ENCODE measurements at regions not wholly inside any gene's neighbourhood (a gene's known extent, or its start where the extent isn't known, plus 50 kb on each side); places are given as distances from the start of the nearest gene placed in this dataset.
"Not testable (repeated sequence)": the region's sequence is repeated elsewhere in the genome, so short reads cannot be mapped to it uniquely, and the experiment has no call there.

DNA sequence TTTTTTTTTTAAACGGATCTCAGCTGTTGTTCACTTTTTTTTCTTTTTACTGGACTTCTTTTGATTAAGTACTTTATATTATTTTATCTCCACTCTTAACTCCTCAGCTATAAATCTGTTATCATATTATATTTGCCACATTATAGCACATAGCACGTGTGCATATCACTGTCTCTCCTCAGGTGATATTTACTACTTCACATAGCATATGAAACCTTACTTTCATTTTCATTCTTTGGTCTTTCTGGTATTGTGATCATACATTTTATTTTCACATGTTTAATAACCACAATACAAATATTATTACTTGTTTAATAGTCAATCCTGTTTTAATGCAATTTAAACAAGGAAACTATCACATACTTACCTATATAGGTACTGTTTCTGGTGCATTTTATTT lies 993.1 kb upstream of the TMEFF2 start:
- no peak overlapping the region for H3K27ac ChIP-seq (ENCODE audit: low read length)
- no peaks in the 10 kb centered on the region for H4K20me1 ChIP-seq (ENCODE audit: insufficient read depth, low read length)
- no peaks in the 10 kb centered on the region for H3K9me3 ChIP-seq (ENCODE audit: insufficient read depth, low read length)
- peak overlapping the region; percentile 69 for H3K4me3 ChIP-seq (ENCODE audit: low read length)
- peak overlapping the region; percentile 48 for H2AFZ ChIP-seq (ENCODE audit: low read depth, low read length)
- no peaks in the 10 kb centered on the region for H3K4me1 ChIP-seq (ENCODE audit: low read length)
- H3K4me2 ChIP-seq (ENCODE audit: low read length), result peak overlapping the region; percentile 78
- H3K36me3 ChIP-seq (replicated peaks; ENCODE audit: low read depth, low read length), result no peaks in the 10 kb centered on the region
- no peaks in the 10 kb centered on the region for H3K27me3 ChIP-seq (ENCODE audit: low read depth, low read length)
- peak overlapping the region; percentile 26 for H3K9ac ChIP-seq (ENCODE audit: low read length)
- H3K79me2 ChIP-seq (ENCODE audit: low read length), result no peaks in the 10 kb centered on the region
- TF ChIP-seq, protein P1, sequence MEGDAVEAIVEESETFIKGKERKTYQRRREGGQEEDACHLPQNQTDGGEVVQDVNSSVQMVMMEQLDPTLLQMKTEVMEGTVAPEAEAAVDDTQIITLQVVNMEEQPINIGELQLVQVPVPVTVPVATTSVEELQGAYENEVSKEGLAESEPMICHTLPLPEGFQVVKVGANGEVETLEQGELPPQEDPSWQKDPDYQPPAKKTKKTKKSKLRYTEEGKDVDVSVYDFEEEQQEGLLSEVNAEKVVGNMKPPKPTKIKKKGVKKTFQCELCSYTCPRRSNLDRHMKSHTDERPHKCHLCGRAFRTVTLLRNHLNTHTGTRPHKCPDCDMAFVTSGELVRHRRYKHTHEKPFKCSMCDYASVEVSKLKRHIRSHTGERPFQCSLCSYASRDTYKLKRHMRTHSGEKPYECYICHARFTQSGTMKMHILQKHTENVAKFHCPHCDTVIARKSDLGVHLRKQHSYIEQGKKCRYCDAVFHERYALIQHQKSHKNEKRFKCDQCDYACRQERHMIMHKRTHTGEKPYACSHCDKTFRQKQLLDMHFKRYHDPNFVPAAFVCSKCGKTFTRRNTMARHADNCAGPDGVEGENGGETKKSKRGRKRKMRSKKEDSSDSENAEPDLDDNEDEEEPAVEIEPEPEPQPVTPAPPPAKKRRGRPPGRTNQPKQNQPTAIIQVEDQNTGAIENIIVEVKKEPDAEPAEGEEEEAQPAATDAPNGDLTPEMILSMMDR (IDR thresholded peaks at IDR 0.05; ENCODE audit: low read depth, low read length), result no peak
- no peak for TF ChIP-seq EZH2phosphoT487 (IDR thresholded peaks at IDR 0.05; ENCODE audit: low read depth)

- H2AFZ ChIP-seq (ENCODE audit: low read depth, low read length); H3K27ac ChIP-seq (ENCODE audit: low read length); H3K9me3 ChIP-seq (ENCODE audit: insufficient read depth, low read length); H4K20me1 ChIP-seq (ENCODE audit: insufficient read depth, low read length); H3K79me2 ChIP-seq (ENCODE audit: low read length); H3K36me3 ChIP-seq (replicated peaks; ENCODE audit: low read depth, low read length); H3K4me3 ChIP-seq (ENCODE audit: low read length); H3K4me2 ChIP-seq (ENCODE audit: low read length); H3K9ac ChIP-seq (ENCODE audit: low read length); H3K27me3 ChIP-seq (ENCODE audit: low read depth, low read length); H3K4me1 ChIP-seq (ENCODE audit: low read length): not testable (repeated sequence)
Observed at GRCh38 chr2:193170981-193171380, 976.2 kb upstream of the TMEFF2 start.

DNA sequence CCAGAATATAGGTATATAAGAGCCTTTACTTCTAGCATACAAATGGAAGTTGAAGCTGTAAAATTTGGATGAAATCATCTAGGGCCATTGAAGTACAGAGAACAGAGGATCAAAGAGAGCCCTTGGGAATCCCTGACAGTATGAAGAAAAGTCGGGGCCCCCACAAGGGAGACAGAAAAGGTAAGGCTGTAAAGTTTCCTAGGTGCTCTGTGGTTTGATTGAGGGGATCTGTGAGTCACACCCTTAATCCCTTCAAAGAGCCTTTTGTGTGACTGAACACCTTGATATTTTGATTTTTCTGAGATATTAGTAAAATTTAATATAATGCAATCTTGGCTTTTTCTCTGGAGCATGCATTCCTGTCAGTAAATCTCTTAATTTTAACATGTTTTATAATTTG lies 961.7 kb upstream of the TMEFF2 start:
- no peaks in the 10 kb centered on the region for H3K27me3 ChIP-seq (ENCODE audit: low read depth, low read length)
- no peak overlapping the region for H3K4me3 ChIP-seq (ENCODE audit: low read length)
- no peaks in the 10 kb centered on the region for H3K9me3 ChIP-seq (ENCODE audit: insufficient read depth, low read length)
- no peaks in the 10 kb centered on the region for H4K20me1 ChIP-seq (ENCODE audit: insufficient read depth, low read length)
- no peak overlapping the region for H2AFZ ChIP-seq (ENCODE audit: low read depth, low read length)
- no peak overlapping the region for H3K4me2 ChIP-seq (ENCODE audit: low read length)
- H3K79me2 ChIP-seq (ENCODE audit: low read length), result no peaks in the 10 kb centered on the region
- no peak overlapping the region for H3K9ac ChIP-seq (ENCODE audit: low read length)
- H3K4me1 ChIP-seq (ENCODE audit: low read length), result no peaks in the 10 kb centered on the region
- no peak for TF ChIP-seq EZH2phosphoT487 (IDR thresholded peaks at IDR 0.05; ENCODE audit: low read depth)
- TF ChIP-seq, protein P1 (IDR thresholded peaks at IDR 0.05; ENCODE audit: low read depth, low read length), result no peak
- no peaks in the 10 kb centered on the region for H3K36me3 ChIP-seq (replicated peaks; ENCODE audit: low read depth, low read length)
- H3K27ac ChIP-seq (ENCODE audit: low read length), result no peak overlapping the region

- H3K36me3 ChIP-seq (replicated peaks; ENCODE audit: low read depth, low read length), result no peaks in the 10 kb centered on the region
- H3K27me3 ChIP-seq (ENCODE audit: low read depth, low read length), result no peaks in the 10 kb centered on the region
- H3K9me3 ChIP-seq (ENCODE audit: insufficient read depth, low read length), result no peaks in the 10 kb centered on the region
- no peaks in the 10 kb centered on the region for H3K79me2 ChIP-seq (ENCODE audit: low read length)
- H3K27ac ChIP-seq (ENCODE audit: low read length), result no peak overlapping the region
- H3K9ac ChIP-seq (ENCODE audit: low read length), result no peak overlapping the region
- no peaks in the 10 kb centered on the region for H4K20me1 ChIP-seq (ENCODE audit: insufficient read depth, low read length)
- no peak overlapping the region for H3K4me3 ChIP-seq (ENCODE audit: low read length)
- no peak overlapping the region for H2AFZ ChIP-seq (ENCODE audit: low read depth, low read length)
- TF ChIP-seq, protein P1 (IDR thresholded peaks at IDR 0.05; ENCODE audit: low read depth, low read length), result no peak
- TF ChIP-seq EZH2phosphoT487 (IDR thresholded peaks at IDR 0.05; ENCODE audit: low read depth), result no peak
- H3K4me2 ChIP-seq (ENCODE audit: low read length), result no peak overlapping the region
- H3K4me1 ChIP-seq (ENCODE audit: low read length), result no peaks in the 10 kb centered on the region
Observed at GRCh38 chr2:193154076-193154475, 959.3 kb upstream of the TMEFF2 start.

DNA sequence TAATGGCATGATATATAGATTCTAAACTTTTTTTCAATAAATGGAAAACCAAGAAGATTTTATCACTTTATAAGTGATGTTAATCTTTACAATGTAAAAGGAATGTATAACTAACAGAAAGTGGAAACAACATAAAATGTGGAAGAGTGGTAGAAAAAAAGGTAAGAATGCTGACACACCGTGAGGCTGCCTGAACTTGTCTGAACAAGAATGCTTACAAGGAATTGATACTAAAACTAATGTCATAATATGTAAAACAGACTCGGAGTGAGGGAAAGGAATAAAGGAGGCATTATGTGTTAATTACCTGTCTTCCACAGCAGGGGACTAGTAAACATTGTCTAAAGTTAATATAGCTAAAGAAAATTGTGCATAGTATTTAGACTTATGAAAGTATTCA lies 958.8 kb upstream of the TMEFF2 start:
- Histone ChIP-seq H4K20me1 (ENCODE audit: insufficient read depth, low read length) (no peaks in the 10 kb centered on the region), H3K27ac (ENCODE audit: low read length) (no peak overlapping the region), H3K4me3 (ENCODE audit: low read length) (no peak overlapping the region), H3K36me3 (replicated peaks; ENCODE audit: low read depth, low read length) (no peaks in the 10 kb centered on the region), H3K79me2 (ENCODE audit: low read length) (no peaks in the 10 kb centered on the region), H3K9me3 (ENCODE audit: insufficient read depth, low read length) (no peaks in the 10 kb centered on the region), H3K9ac (ENCODE audit: low read length) (no peak overlapping the region), H3K4me2 (ENCODE audit: low read length) (no peak overlapping the region), H3K4me1 (ENCODE audit: low read length) (no peaks in the 10 kb centered on the region), H3K27me3 (ENCODE audit: low read depth, low read length) (no peaks in the 10 kb centered on the region), H2AFZ (ENCODE audit: low read depth, low read length) (no peak overlapping the region)
- no peak for TF ChIP-seq EZH2phosphoT487 (IDR thresholded peaks at IDR 0.05; ENCODE audit: low read depth)
- TF ChIP-seq, protein P1 (IDR thresholded peaks at IDR 0.05; ENCODE audit: low read depth, low read length), result no peak

DNA sequence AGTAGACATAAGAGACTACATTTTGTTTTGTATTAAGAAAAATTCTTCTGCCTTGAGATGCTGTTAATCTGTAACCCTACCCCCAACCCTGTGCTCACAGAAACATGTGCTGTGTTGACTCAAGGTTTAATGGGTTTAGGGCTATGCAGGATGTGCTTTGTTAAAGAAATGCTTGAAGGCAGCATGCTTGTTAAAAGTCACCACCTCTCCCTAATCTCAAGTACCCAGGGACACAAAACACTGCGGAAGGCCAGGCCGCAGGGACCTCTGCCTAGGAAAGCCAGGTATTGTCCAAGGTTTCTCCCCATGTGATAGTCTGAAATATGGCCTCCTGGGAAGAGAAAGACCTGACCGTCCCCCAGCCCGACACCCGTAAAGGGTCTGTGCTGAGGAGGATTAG lies 947.7 kb upstream of the TMEFF2 start:
- not testable (repeated sequence) for H3K9me3 ChIP-seq (ENCODE audit: insufficient read depth, low read length); H3K27me3 ChIP-seq (ENCODE audit: low read depth, low read length); H3K79me2 ChIP-seq (ENCODE audit: low read length); H3K4me3 ChIP-seq (ENCODE audit: low read length); H3K4me2 ChIP-seq (ENCODE audit: low read length); H3K9ac ChIP-seq (ENCODE audit: low read length); H3K36me3 ChIP-seq (replicated peaks; ENCODE audit: low read depth, low read length); H3K4me1 ChIP-seq (ENCODE audit: low read length); H4K20me1 ChIP-seq (ENCODE audit: insufficient read depth, low read length); H3K27ac ChIP-seq (ENCODE audit: low read length); H2AFZ ChIP-seq (ENCODE audit: low read depth, low read length)
